GM12891 (cell line): ENCODE measurements at regions not wholly inside any gene's neighbourhood (a gene's known extent, or its start where the extent isn't known, plus 50 kb on each side); places are given as distances from the start of the nearest gene placed in this dataset.
"Not testable (repeated sequence)": the region's sequence is repeated elsewhere in the genome, so short reads cannot be mapped to it uniquely, and the experiment has no call there.

Experiments
- POLR2A ChIP-seq: IDR thresholded peaks from 2 replicates; pipeline ENCODE4 v1.6.1; 2011; ENCODE audit warnings: low read depth, low read length, control low read depth
- POLR2AphosphoS5 ChIP-seq: IDR thresholded peaks from 2 replicates; pipeline ENCODE4 v1.6.1; 2011; ENCODE audit warnings: low read depth, low read length, control low read depth
- POU2F2 ChIP-seq: IDR thresholded peaks from 2 replicates; pipeline ENCODE4 v1.6.1; 2011; ENCODE audit warnings: low read depth, mild to moderate bottlenecking, control low read depth, low read length, moderate library complexity
- SPI1 ChIP-seq: IDR thresholded peaks from 2 replicates; pipeline ENCODE4 v1.6.1; 2011; ENCODE audit warnings: low read depth, low read length, control low read depth
- TAF1 ChIP-seq: IDR thresholded peaks from 2 replicates; pipeline ENCODE4 v1.6.1; 2011; ENCODE audit warnings: low read depth, low read length, control low read depth

- TF ChIP-seq POLR2A, POLR2AphosphoS5, TAF1, SPI1, POU2F2: not testable (repeated sequence)
Measured at GRCh38 chr12:33550214-33550613, 110.6 kb upstream of the SYT10 start.
